ENCODE measurements at regions not wholly inside any gene's neighbourhood (a gene's known extent, or its start where the extent isn't known, plus 50 kb on each side); places are given as distances from the start of the nearest gene placed in this dataset.

DNA sequence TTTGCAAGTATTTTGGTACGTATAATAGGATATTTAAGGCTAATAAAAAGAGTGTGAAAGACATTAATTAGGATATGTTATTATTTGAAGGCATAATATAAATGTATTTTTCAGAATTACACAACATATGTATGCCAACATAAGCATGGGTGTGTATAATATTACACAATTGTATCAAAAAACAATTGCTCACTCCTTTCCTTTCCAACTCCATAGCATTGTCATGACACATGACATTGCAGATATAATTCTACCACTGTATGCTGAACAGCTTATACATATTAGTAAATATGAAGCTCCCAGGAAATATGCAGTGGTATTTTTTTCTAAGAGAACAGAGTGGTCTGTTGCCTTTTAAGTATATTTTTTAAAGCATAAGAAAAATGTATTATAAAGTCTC is 593.1 kb downstream of the TMX3 start:
- no peak for DNase-seq (ENCODE audit: low read depth in 2 of 2)

DNA sequence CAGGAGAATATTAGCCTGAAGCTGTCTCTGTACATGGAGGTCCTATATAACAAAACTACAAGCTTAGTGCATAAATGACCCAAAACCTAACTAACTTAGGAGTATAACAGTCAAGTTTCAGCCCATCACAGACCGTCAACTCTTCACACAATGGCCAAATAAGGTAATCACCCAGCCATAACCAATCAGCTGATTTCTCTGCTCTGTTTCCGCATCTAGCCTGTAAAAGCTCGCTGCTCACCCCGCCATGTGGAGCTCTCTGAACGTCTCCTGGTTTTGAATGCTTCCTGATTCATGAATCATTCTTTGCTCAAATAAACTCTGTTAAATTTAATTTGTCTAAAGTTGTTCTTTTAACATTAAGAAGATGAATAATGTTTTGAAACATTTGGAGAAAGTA is 593.6 kb downstream of the TMX3 start:
- DNase-seq (ENCODE audit: low read depth in 2 of 2) = no peak

DNA sequence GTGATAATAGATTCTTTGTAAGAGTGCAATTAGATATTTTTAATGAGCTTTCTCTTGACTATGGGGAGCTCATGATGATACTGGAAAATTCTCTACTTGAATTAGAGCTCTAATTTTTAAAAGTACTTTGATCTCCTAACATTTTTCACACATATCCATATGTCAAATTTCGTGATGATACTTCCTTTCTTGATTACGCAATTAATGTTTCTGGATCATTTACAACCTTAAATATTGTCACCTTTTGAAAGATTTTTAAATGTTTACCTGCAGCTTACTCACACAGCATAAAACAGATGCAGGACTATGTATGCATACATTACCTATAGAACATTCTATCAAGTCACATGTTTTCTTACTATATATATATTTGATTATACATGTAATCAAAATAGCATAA is 598.5 kb upstream of the DSEL start:
- no peak for DNase-seq (ENCODE audit: low read depth in 2 of 2)

DNA sequence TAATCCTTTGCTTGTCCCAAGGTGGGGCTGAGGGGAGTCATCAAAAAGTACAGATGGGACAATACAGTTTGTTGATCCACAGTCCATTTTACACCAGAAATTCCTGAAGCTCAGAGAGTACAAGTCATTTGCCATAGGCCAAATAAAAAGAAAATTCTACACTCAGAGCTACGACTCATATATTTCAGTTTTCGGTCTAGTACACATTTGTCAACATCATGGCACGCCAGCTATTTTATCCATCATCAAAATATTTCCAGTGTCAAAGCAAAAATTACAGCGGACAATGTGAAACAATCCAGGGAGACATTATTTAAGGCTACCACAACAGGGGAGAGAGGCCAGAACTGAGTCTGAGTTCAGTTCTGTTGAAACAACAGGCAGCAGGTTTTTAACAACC is 587.5 kb upstream of the DSEL start:
- no peak for DNase-seq (ENCODE audit: low read depth in 2 of 2)

DNA sequence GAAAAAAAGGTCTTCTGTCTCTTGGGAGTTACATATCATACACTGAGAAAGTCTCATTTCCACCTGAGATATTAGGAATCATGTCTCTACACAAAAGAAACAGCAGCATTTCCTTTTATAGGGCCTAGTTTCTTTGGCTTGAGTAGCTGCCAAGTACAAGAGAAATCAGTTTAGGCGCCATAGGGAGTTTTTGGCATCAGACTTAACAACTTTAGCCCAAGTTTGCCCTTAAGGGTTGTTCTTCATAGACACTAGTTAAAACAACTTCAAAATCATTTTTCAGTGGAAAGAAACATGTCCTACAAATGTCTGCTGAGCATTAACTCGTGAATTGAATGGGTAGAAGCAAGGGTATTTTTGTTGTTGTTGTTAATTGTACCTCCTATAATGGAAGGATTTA is 587.0 kb upstream of the DSEL start:
- DNase-seq (ENCODE audit: low read depth in 2 of 2) = no peak

DNA sequence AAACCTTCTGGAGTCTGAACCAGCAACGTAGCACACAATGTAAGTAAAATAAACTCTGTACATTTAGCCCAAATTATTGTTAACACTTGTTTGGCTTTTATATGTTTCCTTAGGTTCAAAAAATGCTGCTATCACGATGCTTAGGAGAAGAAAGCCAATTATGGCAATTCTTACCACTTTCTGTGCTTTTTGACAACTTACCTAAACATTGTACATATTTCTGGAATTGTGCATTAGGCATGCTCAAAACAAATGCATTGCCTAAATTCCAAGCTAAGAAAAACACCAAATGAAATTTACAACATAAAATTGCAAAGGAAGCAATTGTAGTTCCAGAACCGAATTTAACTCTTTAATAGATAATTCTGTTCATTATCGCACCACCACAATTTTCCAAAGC is 585.6 kb upstream of the DSEL start:
- DNase-seq (ENCODE audit: low read depth in 2 of 2) = no peak

DNA sequence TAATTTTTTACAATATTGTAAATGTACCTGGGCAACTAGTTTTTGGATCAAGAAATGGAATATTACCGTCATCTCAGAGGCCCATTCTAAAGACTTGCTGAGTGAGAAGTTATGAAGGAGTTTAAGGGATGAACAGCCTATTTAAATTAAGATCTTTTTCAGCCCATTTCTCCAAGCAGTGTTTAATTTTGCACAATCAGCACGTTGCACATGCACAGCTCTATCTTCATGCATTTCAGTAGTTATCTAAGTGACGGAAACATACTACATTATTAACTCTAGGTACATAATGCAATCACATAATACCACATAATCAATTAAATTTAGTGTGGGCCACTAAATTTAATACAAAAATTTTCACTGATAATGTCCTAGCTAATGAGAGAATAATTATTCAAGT is 582.1 kb upstream of the DSEL start:
- no peak for DNase-seq (ENCODE audit: low read depth in 2 of 2)

DNA sequence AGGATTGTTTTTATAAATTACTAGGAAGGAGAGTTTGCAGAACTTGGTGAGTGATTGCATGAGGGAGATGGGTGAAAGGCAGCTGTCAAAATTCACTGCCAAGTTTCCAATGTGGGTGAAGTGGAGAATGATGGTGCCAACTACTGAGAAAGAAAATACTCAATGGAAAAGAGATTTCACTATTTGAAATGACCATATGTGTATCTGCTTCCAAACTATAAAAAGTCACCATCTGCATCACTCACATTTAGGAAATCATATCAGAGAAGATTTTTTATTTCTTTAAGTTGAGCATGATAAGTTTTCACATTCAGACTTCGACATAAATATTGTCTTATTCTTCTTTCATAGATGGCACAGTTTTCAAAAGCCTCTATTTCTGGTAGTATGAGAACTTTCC is 570.0 kb upstream of the DSEL start:
- DNase-seq (ENCODE audit: low read depth in 2 of 2) = no peak

DNA sequence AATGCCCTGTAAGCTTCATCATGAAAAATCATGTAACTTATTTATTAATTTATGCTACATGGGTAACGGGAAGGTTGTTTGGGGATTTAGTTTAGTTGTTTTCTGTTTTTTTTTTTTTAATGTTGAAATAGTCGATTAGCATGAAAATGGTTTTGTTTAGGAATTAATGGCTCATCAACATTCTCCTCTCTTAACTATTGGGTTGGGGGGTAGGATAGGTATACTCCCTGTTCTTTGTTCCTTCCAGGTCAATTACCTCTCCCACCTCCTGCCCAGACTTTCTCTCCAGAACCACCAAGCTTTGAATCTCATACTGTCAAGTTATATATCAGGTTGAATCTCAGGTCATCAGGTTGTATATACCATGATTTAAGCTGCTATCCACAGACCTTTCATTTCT is 568.7 kb upstream of the DSEL start:
- DNase-seq (ENCODE audit: low read depth in 2 of 2) = no peak

DNA sequence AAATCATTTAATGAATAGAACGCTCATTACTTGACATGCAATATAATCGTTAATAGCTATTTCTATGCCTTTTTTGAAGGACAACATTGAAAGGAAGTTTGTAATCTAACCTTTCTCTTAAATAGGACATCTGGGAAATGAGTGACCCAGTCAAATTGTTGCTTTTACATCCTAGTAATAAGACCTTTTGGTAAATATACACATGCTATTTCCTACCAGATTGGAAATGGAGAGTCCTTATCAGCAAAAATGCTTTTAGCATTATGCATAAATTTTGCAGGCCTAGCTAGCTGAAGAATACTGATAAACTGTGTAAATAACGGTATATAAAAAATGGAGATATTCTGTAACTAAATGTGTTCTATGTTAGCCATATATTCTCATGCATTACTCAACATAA is 567.3 kb upstream of the DSEL start:
- no peak for DNase-seq (ENCODE audit: low read depth in 2 of 2)

DNA sequence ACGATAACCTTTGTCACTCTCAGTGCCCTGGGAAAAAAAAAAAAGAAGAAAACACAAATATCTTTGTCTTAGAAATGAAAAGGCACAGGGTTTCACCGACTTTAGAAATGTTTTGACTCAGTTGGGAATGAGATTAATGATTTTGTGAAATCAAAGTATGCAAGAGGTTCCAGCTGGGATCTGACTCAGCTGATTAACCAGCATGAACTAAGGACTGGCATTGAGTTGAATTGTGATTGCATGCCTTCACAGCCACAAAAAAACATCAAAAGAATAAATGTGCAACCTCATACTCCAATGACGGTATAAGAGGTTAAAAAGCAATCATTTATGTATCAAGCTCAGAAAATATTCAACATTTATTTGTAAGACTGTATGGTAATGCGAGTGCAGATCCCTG is 566.6 kb upstream of the DSEL start:
- DNase-seq (ENCODE audit: low read depth in 2 of 2) = no peak

DNA sequence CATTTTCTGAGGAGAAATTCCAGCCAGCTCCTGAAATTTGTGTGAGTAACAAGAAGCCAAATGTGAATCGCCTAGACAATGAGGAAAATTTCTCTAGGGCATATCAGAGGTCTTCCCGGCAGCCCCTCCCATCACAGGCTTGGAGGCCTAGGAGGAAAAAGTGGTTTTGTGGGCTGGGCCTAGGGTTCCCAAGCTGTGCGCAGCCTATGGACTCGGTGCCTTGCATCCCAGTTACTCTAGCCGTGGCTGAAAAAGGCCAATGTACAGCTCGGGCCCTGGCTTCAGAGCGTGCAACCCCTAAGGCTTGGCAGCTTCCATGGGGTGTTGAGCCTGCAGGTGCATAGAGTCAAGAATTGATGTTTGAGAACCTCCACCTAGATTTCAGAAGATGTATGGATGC is 556.2 kb upstream of the DSEL start:
- DNase-seq (ENCODE audit: low read depth in 2 of 2) = no peak

DNA sequence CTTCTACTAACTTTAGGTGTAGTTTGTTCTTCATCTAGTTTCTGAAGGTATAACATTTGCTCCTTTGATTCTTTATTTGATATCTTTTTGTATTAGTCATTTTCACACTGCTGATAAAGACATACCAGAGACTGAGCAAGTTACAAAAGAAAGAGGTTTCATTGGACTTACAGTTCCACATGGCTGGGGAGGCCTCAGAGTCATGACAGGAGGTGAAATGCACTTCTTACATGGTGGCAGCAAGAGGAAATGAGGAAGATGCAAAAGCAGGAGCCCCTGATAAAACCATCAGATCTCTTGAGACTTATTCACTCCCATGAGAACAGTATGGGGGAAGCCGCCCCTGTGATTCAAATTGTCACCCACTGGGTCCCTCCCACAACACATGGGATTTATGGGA is 544.4 kb upstream of the DSEL start:
- DNase-seq (ENCODE audit: low read depth in 2 of 2) = no peak

DNA sequence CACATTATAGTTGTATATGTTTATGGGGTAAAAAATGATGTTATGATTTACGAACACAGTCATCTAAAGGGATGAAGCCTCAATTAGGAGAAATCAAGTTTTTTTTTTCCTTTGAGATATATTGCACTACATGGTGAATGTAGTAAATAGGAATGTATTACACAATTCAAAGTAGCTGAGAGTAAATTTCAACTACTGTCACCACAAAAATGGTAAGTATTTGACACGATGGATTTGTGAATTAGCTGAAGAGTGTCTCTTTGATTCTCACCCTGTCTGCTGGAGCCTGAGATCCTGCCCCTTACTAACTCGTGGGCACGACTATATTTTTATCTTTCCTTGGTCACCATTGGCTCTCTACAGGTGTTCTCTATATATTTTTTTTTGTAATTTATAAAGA is 540.4 kb upstream of the DSEL start:
- DNase-seq (ENCODE audit: low read depth in 2 of 2) = no peak

DNA sequence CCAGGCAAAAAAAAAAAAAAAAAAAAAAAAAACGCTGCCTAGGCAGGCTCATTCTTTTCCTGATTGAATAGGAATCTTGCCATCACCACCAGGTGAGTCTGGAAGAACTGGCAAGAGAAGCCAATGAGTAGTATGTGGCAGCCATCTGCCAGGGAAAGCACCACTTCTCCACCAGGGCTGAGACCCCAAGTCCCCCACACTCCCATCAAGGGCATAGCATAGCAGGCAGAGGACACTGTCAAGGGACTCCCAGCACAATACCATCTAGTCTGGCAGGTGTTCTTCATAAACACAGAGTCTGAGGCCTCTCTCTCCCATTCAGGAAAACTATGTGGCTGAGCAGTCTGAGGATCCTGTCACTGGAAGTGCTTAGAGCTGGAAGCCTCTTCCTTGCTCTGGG is 538.1 kb upstream of the DSEL start:
- no peak for DNase-seq (ENCODE audit: low read depth in 2 of 2)

DNA sequence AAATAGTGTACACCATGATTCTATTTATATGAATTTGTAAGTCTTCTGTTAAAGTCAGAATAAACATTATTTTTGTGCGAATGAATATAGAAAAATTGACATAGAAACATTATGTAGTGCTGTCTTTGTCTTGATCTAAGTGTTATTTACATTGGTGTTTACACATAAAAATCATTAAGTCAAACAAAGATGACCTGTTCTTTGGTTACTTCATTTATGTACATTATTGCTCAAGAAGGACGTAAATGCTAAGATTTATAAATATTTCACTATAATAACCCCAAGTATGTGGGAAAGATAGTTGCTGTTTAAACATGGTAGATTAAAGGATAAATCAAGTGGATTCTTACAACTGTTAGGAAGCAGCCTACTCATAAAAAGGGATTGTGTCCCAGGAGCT is 536.8 kb upstream of the DSEL start:
- DNase-seq (ENCODE audit: low read depth in 2 of 2) = no peak

DNA sequence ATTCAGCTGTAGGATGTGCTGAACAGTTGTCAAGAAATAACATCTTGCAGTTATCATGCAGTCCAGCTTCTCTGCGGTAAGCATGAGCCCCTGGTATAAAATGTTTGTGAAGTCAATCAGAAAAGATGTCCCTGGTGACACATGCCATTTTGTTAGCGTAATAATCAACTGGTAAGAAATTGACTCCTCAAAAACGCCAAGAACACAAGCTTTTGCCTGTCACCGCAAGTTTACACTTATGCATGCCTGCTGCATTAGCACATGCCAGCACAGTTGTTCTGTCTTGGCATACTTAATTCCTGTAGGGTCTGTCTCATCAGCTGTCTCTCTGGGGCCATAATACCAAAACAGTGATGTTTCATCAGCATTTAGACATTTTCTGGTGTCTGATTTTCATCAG is 524.8 kb upstream of the DSEL start:
- DNase-seq (ENCODE audit: low read depth in 2 of 2) = no peak

DNA sequence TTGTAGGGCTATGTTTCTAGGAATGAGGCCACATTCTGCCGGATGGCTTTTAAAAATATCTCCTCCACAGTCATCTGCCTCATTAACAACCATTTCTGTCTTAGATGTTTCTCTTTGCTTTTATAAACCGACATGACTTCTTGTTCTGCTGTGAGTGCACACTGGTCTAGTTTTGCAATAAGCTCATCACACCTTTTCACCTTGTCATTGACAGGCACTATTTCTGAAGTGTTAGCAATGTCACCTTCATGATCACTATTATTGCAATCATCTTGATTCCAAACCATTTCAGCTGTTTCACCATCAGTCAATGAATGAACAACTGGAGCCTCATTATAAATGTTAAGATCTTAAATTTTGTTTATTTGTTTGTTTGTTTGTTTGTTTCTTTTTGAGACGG is 523.7 kb upstream of the DSEL start:
- DNase-seq (ENCODE audit: low read depth in 2 of 2) = no peak

DNA sequence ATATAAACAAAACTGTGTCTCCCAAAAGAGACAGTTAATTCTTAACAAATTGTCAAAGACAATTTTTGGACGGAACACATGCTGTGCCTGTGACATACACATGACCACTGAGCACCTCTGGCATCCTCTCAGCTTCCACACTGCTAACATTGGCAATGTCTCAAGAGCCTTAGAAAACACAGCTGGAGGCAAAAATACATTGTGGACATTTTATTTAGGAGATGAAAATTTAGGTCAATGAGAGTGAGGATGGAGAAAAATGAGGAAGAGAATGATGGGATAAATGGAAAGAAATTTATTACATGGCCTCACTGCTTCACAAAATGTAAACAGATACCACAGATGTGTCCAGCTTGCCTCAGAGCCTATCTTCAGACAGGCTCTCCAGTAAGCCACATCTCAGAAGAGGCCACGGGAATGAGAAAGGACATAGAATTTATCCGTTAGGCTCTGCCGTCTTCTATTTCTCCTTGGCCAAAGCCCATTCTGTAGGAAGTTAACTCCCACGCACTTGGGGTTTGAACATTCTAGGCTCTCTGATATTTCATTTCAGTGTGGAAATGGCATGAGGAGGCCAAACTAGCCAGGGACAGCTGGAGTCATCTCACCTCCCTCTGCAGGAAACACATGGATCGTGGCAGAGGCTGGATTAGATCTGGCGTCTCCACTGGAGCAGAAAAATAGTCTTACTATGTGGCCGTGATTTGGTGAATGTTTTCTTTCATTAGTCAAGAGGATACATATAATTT is 519.4 kb upstream of the DSEL start:
- no peak for DNase-seq (ENCODE audit: low read depth in 2 of 2)

DNA sequence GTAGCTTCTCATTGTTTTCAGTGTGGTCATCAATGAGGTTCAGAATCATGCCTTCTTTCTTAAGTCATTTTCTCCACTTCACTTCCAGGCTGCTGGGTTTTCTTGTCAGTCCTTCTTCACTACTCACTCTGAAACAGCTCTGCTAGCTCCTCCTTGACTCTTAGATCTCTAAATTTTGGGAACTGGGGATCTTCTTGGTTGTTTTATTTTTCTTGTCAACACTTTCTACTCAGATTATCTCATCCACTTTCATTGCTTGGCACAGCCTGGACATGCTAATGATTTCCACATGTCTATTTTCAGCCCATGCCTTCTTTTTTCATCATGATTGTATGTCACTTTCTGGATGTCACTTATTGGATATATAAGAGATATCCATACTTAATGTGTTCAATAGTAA is 517.8 kb upstream of the DSEL start:
- no peak for DNase-seq (ENCODE audit: low read depth in 2 of 2)

DNA sequence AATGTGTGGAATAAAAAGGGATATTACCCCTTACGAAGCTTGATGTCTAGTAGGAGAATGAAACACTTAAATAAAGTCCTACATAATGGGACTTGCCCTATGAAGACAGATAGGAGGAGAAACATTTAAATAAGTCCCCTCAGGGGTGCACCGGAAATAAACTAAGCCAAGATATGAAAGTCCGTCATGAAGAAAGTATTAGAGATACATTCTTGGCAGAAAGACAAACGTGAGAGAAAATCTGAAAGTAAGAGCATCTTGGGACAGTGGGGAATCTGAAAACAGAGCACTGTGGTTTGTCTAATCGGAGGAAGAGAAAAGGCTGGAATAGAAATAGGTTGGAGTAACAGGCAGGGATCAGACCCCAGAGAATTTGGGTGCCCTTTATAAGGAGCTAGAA is 516.9 kb upstream of the DSEL start:
- no peak for DNase-seq (ENCODE audit: low read depth in 2 of 2)

DNA sequence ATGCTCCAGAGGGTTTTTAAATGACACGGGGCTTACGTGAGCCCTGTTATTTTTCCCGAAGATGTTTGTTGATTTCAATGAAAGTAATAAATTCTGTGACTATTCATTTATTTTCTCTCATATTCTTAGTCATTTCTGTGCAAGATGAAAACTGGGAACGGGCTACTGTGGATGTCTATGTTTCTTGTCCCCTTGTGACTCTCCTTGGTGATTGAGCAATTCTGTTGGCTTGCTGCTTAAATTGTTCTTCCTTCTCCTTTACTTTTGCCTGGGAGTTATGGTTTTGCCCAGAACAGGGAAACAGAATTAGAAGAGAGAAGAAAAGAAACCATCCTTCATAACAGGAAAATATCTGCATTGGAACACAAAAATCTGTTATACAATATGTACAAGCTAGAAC is 508.2 kb upstream of the DSEL start:
- no peak for DNase-seq (ENCODE audit: low read depth in 2 of 2)

DNA sequence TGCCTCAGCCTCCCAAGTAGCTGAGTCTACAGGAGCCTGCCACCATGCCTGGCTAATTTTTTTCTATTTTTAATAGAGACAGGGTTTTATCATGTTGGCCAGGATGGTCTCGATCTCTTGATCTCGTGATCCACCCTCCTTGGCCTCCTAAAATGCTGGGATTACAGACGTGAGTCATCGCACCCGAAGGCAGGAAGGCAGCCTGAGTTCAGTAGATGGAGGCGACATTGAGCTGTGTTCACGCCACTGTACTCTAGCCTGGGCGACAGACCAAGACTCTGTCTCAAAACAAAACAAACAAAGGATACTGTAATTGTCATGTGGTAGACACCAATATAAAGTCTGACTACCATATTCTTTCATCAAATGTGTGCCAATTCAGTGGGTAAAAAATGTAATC is 500.9 kb upstream of the DSEL start:
- no peak for DNase-seq (ENCODE audit: low read depth in 2 of 2)

DNA sequence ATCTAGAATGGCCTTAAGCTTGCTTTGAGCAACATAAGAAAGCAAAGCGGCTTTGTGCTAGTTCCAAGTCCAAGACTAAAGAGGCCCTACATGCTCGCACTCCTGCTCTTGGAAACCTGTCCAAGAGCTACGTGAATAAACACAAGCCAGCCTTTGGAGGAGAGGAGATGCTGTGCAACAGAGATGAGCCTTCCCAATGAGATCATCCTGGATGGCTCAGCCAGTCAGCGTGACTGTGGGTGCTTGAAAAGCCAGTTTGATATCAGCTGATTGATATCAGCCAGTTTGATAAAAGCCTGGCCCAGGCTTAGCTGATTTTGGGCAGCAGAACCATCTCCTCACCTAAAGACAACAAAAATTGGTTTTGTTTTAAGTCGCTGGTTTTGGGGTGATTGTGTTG is 481.0 kb upstream of the DSEL start:
- DNase-seq (ENCODE audit: low read depth in 2 of 2) = no peak
